WI38 (cell line): ENCODE measurements at regions not wholly inside any gene's neighbourhood (a gene's known extent, or its start where the extent isn't known, plus 50 kb on each side); places are given as distances from the start of the nearest gene placed in this dataset.

Source experiments
- H3K4me3 ChIP-seq: 2 replicates; pipeline ENCODE4 v1.5.1; 2011; ENCODE audit warnings: low read depth, mild to moderate bottlenecking, control low read depth, low read length
- TF ChIP-seq, protein P1 (sequence below): IDR thresholded peaks from 2 replicates; pipeline ENCODE4 v1.5.1; 2012; ENCODE audit warnings: low read depth, mild to moderate bottlenecking, control low read depth, low read length

DNA sequence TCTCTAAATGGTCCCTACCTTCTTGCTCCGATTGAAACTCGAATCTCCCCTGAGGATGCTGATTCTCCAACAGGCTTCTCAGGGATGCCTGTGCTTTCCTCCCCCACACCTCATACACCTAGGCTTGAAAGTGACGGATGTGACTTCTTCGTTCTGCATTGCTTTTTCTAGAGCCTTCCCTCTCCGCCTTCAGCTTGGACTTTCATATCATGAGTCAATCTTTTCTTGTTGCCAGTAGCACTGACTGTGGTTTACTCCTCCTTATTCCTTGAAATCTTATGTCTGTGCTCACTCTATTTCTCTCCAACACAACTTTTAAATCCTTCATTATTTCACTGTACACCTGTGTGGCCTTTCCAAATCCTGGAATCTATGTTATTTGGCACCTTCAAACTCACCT lies 451.4 kb downstream of the TMX3 start:
- TF ChIP-seq, protein P1, sequence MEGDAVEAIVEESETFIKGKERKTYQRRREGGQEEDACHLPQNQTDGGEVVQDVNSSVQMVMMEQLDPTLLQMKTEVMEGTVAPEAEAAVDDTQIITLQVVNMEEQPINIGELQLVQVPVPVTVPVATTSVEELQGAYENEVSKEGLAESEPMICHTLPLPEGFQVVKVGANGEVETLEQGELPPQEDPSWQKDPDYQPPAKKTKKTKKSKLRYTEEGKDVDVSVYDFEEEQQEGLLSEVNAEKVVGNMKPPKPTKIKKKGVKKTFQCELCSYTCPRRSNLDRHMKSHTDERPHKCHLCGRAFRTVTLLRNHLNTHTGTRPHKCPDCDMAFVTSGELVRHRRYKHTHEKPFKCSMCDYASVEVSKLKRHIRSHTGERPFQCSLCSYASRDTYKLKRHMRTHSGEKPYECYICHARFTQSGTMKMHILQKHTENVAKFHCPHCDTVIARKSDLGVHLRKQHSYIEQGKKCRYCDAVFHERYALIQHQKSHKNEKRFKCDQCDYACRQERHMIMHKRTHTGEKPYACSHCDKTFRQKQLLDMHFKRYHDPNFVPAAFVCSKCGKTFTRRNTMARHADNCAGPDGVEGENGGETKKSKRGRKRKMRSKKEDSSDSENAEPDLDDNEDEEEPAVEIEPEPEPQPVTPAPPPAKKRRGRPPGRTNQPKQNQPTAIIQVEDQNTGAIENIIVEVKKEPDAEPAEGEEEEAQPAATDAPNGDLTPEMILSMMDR: no peak
- H3K4me3 ChIP-seq: no peak overlapping the region

DNA sequence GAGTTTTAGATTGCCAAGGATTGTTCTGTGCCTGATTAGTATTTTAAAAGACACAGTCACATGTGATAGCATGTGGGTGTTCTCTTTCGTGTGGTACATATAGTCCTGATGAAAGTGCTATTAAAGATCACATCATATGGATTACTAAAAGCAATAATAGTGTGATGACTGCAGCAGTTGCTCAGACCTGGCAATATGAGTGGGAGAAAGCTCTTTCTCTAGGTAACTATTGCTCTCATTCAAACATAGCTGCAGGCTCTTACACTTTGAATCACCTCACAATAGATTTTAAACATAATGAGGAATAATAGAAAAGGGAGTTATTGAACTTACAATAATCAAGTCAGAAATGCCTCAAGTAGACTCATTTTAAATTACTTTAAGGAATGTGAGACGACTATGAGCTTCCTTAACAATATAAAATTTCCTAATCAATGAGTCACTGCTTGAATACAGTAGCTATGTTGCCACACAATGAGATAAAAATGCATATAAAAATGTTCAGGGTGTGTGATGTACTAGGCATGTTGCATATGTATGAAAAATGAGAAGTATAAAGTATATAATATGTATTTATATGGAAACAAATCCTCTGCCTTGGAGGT lies 452.1 kb downstream of the TMX3 start:
- H3K4me3 ChIP-seq: no peak overlapping the region
- TF ChIP-seq, protein P1: no peak

DNA sequence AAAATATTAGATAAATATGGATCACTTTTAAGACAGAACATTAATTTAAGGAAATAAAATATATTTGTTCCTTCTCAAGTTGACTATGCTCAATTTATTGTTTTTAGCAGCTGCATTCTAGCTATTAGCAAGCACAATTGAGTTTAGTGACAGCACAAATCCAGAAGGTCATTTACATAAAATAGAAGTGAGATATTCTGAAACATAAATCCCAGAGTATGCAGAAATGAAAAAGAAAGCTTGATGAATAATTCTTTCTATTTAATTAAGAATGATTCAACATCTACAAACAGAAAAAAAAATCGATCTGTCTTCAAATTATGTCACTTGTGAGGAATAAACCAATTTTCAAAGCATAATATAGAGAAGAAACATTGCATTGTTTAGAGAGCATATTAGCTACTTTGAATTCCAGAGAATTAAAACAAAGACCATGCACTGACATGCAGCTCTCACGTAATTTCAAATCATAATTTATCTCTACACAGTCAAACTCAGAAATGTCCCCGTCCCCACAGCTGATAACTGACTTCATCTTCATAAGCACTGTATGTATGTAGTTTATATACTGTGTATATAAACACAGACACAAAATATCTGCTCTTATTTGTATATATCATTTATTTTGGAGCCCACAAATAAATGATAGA lies 458.4 kb downstream of the TMX3 start:
- TF ChIP-seq, protein P1: no peak
- H3K4me3 ChIP-seq: no peak overlapping the region

DNA sequence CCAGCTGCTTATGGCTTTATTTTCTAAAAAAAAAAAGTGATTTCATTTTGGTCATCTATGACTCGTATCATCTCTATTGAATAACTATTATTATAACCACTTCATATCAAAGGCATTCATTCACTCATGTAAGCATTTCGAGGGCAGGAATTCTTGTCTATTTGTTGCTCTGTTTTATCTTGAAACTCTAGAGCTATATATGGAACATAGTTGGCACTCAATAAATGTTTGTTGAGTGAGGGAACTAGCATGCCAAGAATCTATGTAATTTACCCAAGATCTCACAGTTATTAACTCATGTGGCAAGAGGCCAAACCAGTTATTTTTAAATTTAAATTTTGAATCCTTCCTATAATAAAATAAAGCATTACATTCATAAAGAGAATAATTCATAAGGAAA lies 470.1 kb downstream of the TMX3 start:
- no peak overlapping the region for H3K4me3 ChIP-seq
- TF ChIP-seq, protein P1: no peak

DNA sequence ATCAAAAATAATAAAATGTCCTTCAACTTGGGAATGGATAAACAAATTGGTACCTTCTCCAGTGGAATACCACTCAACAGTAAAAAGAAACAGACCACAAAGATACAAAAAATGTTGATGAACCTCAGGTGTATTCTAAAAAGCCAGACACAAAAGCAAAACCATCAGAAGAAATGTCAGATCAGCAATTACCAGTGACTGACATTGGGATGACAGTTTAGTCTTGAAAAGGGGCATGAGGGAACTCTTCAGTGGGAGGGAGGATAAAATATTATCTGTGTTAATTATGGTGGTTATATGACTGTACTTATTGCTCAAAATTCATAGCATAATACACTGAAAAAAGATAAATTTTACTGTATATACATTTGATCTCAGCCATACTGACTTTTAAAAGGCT lies 473.0 kb downstream of the TMX3 start:
- TF ChIP-seq, protein P1: no peak
- no peak overlapping the region for H3K4me3 ChIP-seq

DNA sequence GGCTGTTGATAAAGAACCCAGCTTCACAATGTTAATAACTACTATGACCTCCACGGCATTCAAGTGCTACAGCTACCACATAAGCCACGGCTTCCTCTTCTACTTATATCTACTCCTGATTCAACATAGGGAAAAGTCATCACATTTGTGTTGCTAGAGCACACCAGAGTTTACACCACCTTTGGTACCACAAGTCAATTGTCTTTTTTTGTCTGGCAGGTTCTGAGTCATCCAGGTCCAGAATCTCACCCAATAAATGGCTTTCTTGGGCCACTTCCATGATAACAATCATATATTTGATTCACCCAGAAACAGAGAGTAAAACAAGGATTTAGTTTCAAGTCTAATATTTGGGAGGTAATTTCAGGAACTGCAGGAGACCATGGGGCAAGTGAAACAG lies 480.2 kb downstream of the TMX3 start:
- TF ChIP-seq, protein P1: no peak

DNA sequence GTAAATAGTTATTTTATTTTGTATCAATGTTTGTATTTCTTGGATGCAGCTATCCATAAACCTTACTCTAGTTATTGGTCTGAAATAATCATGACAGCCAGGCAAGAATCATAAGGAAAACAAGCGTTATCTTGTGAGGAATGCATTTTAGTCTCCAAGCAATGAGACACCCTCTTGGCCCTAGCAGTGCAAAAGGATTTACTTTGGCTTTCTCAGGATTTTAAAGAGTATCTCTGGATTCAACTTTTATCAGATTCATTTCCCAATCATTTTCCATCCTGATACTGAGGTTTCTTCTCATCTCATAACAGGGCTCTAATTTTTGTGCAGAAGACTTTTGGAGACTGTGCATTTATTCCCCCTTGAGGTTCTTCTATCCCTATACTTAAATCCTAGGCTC lies 480.8 kb downstream of the TMX3 start:
- H3K4me3 ChIP-seq: no peak overlapping the region
- TF ChIP-seq, protein P1: no peak

More for the DNA sequence above, 480.2 kb downstream of the TMX3 start:
- H3K4me3 ChIP-seq: no peak overlapping the region
